GM23338 (cell line): ENCODE measurements at regions not wholly inside any gene's neighbourhood (a gene's known extent, or its start where the extent isn't known, plus 50 kb on each side); places are given as distances from the start of the nearest gene placed in this dataset.

Source experiments
- ATAC-seq: fragments of 200-7000 bp; cut with Tn5 transposase; 3 replicates; pipeline ENCODE4 v1.9.1; 2020
- DNase-seq: peaks from one replicate; pipeline ENCODE4 v3.0.0-alpha.2; 2015; ENCODE audit warnings: low spot score
- H2AFZ ChIP-seq: fragments of 200-600 bp; sonication (generic); 2 replicates; pipeline ENCODE4 v1.8.0; 2016; ENCODE audit warnings: antibody characterized with exemption, mild to moderate bottlenecking, moderate library complexity
- H3F3A ChIP-seq: fragments of 200-600 bp; sonication (generic); replicated peaks from 2 replicates; pipeline ENCODE4 v1.8.0; 2017; ENCODE audit warnings: antibody characterized with exemption, mixed run types, low read depth
- H3K27ac ChIP-seq: fragments of 200-600 bp; sonication (generic); 2 replicates; pipeline ENCODE4 v1.6.1; 2016; ENCODE audit warnings: low read depth
- H3K27me3 ChIP-seq: fragments of 200-600 bp; sonication (generic); 2 replicates; pipeline ENCODE4 v1.8.0; 2016; ENCODE audit warnings: mild to moderate bottlenecking, mixed run types, moderate library complexity; ENCODE audit not compliant: insufficient read depth
- H3K36me3 ChIP-seq: fragments of 200-600 bp; sonication (generic); 2 replicates; pipeline ENCODE4 v1.8.0; 2016; ENCODE audit warnings: mild to moderate bottlenecking; ENCODE audit not compliant: insufficient read depth
- H3K4me1 ChIP-seq: fragments of 200-600 bp; sonication (generic); 2 replicates; pipeline ENCODE4 v1.8.0; 2016; ENCODE audit warnings: mild to moderate bottlenecking, moderate library complexity; ENCODE audit not compliant: insufficient read depth
- H3K4me2 ChIP-seq: fragments of 200-600 bp; sonication (generic); 2 replicates; pipeline ENCODE4 v1.7.1; 2017; ENCODE audit warnings: mixed run types
- H3K4me3 ChIP-seq: fragments of 200-600 bp; sonication (generic); 2 replicates; pipeline ENCODE4 v1.6.1; 2016; ENCODE audit warnings: mixed run types
- H3K79me2 ChIP-seq: fragments of 200-600 bp; sonication (generic); replicated peaks from 2 replicates; pipeline ENCODE4 v1.8.0; 2017; ENCODE audit warnings: mild to moderate bottlenecking; ENCODE audit not compliant: insufficient read depth
- H3K9me2 ChIP-seq: fragments of 200-600 bp; sonication (generic); 2 replicates; pipeline ENCODE4 v1.8.0; 2017; ENCODE audit not compliant: insufficient read depth
- H4K20me1 ChIP-seq: fragments of 200-600 bp; sonication (generic); replicated peaks from 2 replicates; pipeline ENCODE4 v1.8.0; 2017; ENCODE audit warnings: mild to moderate bottlenecking; ENCODE audit not compliant: insufficient read depth
- H3K27ac Mint-ChIP-seq: 2 replicates; pipeline ENCODE4 v1.8.0; 2020; ENCODE audit warnings: inconsistent platforms, mild to moderate bottlenecking, moderate library complexity, mixed read lengths
- H3K27me3 Mint-ChIP-seq: 3 replicates; pipeline ENCODE4 v1.8.0; 2022; ENCODE audit warnings: low read depth, mild to moderate bottlenecking, moderate library complexity, mixed read lengths, inconsistent platforms; ENCODE audit not compliant: insufficient read depth, poor library complexity
- H3K36me3 Mint-ChIP-seq: 3 replicates; pipeline ENCODE4 v1.8.0; 2021; ENCODE audit warnings: low read depth, mild to moderate bottlenecking, inconsistent platforms, moderate library complexity, mixed read lengths
- H3K4me1 Mint-ChIP-seq: 3 replicates; pipeline ENCODE4 v1.8.0; 2020; ENCODE audit warnings: mild to moderate bottlenecking, inconsistent platforms, mixed read lengths
- H3K4me3 Mint-ChIP-seq: 3 replicates; pipeline ENCODE4 v1.8.0; 2021; ENCODE audit warnings: moderate library complexity, mild to moderate bottlenecking, inconsistent platforms, mixed read lengths
- H3K9me3 Mint-ChIP-seq: 3 replicates; pipeline ENCODE4 v1.8.0; 2020; ENCODE audit warnings: moderate library complexity, mild to moderate bottlenecking, inconsistent platforms, mixed read lengths
- ETS1 ChIP-seq: IDR thresholded peaks from 2 replicates; pipeline ENCODE4 v1.6.1; 2016; ENCODE audit warnings: antibody characterized with exemption
- EZH2 ChIP-seq: fragments of 200-600 bp; sonication (generic); IDR thresholded peaks from one replicate; pipeline ENCODE4 v1.8.0; 2017; ENCODE audit warnings: antibody characterized with exemption, mild to moderate bottlenecking, low read depth; ENCODE audit not compliant: unreplicated experiment
- STAT1 ChIP-seq: IDR thresholded peaks from one replicate; pipeline ENCODE4 v1.6.1; 2016; ENCODE audit warnings: antibody characterized with exemption; ENCODE audit not compliant: unreplicated experiment
- ZNF114 ChIP-seq: fragments of 250-450 bp; sonication (Bioruptor Pico); IDR thresholded peaks from 2 replicates; pipeline ENCODE4 v1.5.0; 2020; ENCODE audit warnings: mild to moderate bottlenecking, moderate library complexity
- ZNF331 ChIP-seq: fragments of 250-450 bp; sonication (Bioruptor Pico); IDR thresholded peaks from 2 replicates; pipeline ENCODE4 v1.5.0; 2020; ENCODE audit warnings: low read depth, mild to moderate bottlenecking, moderate library complexity
- TF ChIP-seq, protein P1 (sequence below), 2 experiments: fragments of 200-600 bp in 1 of 2; sonication (generic) in 1 of 2; conservative IDR thresholded peaks; 2 replicates each; pipeline versions ENCODE4 v1.5.1 to v1.6.1; 2016 to 2017; ENCODE audit warnings: antibody characterized with exemption in 2 of 2, low read depth in 2 of 2, mild to moderate bottlenecking in 2 of 2, moderate library complexity in 1 of 2
- TF ChIP-seq, protein P2 (sequence below): fragments of 250-450 bp; sonication (Bioruptor Pico); IDR thresholded peaks from 2 replicates; pipeline ENCODE4 v1.5.0; 2020; ENCODE audit warnings: mild to moderate bottlenecking, moderate library complexity

GRCh38 chr2:118710481-118710880 lies 137.0 kb downstream of the EN1 start (continued):
- TF ChIP-seq, protein P1, sequence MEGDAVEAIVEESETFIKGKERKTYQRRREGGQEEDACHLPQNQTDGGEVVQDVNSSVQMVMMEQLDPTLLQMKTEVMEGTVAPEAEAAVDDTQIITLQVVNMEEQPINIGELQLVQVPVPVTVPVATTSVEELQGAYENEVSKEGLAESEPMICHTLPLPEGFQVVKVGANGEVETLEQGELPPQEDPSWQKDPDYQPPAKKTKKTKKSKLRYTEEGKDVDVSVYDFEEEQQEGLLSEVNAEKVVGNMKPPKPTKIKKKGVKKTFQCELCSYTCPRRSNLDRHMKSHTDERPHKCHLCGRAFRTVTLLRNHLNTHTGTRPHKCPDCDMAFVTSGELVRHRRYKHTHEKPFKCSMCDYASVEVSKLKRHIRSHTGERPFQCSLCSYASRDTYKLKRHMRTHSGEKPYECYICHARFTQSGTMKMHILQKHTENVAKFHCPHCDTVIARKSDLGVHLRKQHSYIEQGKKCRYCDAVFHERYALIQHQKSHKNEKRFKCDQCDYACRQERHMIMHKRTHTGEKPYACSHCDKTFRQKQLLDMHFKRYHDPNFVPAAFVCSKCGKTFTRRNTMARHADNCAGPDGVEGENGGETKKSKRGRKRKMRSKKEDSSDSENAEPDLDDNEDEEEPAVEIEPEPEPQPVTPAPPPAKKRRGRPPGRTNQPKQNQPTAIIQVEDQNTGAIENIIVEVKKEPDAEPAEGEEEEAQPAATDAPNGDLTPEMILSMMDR (conservative IDR thresholded peaks at IDR 0.05; ENCODE audit: low read depth in 2 of 2), result no peak
- TF ChIP-seq ETS1 (no peak), EZH2 (no peak), ZNF114 (no peak)

- DNase-seq (no peak), ATAC-seq (no peak)
- Histone ChIP-seq H3K4me3 (no peak overlapping the region), H3F3A (no peaks in the 10 kb centered on the region), H3K4me2 (no peak overlapping the region), H3K27me3 (no peaks in the 10 kb centered on the region), H3K79me2 (no peaks in the 10 kb centered on the region), H3K9me2 (0 out of 2 replicates have a peak, but pooled peaks cover 3% of the 10 kb centered on the region), H3K4me1 (no peaks in the 10 kb centered on the region), H2AFZ (no peak overlapping the region), H4K20me1 (no peaks in the 10 kb centered on the region), H3K27ac (no peak overlapping the region), H3K36me3 (no peaks in the 10 kb centered on the region)
- H3K9me3 Mint-ChIP-seq, result no peaks in the 10 kb centered on the region; the same call in 2 of the 3 replicates
- H3K36me3 Mint-ChIP-seq, result no peaks in the 10 kb centered on the region; the same call in 2 of the 3 replicates
- peaks cover 10% of the 10 kb centered on the region for H3K27me3 Mint-ChIP-seq
- H3K4me1 Mint-ChIP-seq, result peaks cover 12% of the 10 kb centered on the region; the same call in 2 of the 3 replicates
- H3K4me3 Mint-ChIP-seq, result no peak overlapping the region
- H3K27ac Mint-ChIP-seq, result no peak overlapping the region
- TF ChIP-seq EZH2 (no peak), ZNF331 (CRISPR knock-in tag) (no peak), STAT1 (no peak), ETS1 (no peak)
- TF ChIP-seq, protein P2, sequence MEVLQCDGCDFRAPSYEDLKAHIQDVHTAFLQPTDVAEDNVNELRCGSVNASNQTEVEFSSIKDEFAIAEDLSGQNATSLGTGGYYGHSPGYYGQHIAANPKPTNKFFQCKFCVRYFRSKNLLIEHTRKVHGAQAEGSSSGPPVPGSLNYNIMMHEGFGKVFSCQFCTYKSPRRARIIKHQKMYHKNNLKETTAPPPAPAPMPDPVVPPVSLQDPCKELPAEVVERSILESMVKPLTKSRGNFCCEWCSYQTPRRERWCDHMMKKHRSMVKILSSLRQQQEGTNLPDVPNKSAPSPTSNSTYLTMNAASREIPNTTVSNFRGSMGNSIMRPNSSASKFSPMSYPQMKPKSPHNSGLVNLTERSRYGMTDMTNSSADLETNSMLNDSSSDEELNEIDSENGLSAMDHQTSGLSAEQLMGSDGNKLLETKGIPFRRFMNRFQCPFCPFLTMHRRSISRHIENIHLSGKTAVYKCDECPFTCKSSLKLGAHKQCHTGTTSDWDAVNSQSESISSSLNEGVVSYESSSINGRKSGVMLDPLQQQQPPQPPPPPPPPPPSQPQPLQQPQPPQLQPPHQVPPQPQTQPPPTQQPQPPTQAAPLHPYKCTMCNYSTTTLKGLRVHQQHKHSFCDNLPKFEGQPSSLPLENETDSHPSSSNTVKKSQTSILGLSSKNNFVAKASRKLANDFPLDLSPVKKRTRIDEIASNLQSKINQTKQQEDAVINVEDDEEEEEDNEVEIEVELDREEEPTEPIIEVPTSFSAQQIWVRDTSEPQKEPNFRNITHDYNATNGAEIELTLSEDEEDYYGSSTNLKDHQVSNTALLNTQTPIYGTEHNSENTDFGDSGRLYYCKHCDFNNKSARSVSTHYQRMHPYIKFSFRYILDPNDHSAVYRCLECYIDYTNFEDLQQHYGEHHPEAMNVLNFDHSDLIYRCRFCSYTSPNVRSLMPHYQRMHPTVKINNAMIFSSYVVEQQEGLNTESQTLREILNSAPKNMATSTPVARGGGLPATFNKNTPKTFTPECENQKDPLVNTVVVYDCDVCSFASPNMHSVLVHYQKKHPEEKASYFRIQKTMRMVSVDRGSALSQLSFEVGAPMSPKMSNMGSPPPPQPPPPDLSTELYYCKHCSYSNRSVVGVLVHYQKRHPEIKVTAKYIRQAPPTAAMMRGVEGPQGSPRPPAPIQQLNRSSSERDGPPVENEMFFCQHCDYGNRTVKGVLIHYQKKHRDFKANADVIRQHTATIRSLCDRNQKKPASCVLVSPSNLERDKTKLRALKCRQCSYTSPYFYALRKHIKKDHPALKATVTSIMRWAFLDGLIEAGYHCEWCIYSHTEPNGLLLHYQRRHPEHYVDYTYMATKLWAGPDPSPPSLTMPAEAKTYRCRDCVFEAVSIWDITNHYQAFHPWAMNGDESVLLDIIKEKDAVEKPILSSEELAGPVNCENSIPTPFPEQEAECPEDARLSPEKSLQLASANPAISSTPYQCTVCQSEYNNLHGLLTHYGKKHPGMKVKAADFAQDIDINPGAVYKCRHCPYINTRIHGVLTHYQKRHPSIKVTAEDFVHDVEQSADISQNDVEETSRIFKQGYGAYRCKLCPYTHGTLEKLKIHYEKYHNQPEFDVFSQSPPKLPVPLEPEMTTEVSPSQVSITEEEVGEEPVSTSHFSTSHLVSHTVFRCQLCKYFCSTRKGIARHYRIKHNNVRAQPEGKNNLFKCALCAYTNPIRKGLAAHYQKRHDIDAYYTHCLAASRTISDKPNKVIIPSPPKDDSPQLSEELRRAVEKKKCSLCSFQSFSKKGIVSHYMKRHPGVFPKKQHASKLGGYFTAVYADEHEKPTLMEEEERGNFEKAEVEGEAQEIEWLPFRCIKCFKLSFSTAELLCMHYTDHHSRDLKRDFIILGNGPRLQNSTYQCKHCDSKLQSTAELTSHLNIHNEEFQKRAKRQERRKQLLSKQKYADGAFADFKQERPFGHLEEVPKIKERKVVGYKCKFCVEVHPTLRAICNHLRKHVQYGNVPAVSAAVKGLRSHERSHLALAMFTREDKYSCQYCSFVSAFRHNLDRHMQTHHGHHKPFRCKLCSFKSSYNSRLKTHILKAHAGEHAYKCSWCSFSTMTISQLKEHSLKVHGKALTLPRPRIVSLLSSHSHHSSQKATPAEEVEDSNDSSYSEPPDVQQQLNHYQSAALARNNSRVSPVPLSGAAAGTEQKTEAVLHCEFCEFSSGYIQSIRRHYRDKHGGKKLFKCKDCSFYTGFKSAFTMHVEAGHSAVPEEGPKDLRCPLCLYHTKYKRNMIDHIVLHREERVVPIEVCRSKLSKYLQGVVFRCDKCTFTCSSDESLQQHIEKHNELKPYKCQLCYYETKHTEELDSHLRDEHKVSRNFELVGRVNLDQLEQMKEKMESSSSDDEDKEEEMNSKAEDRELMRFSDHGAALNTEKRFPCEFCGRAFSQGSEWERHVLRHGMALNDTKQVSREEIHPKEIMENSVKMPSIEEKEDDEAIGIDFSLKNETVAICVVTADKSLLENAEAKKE (CRISPR knock-in tag), result no peak
- TF ChIP-seq, protein P1 (conservative IDR thresholded peaks at IDR 0.05; ENCODE audit: low read depth in 2 of 2), result no peak
These were observed 137.7 kb downstream of the EN1 start for GRCh38 chr2:118709786-118710185.
